Hematopoietic multipotent progenitor cell treated with erythropoietin and hydrocortisone succinate and interleukin-3 and kit ligand, for 4 days (in vitro differentiated cells): ENCODE measurements at regions not wholly inside any gene's neighbourhood (a gene's known extent, or its start where the extent isn't known, plus 50 kb on each side); places are given as distances from the start of the nearest gene placed in this dataset.
A peak's percentile ranks its signal among the peaks of the same experiment; 100 is the strongest.
"Not testable (repeated sequence)": the region's sequence is repeated elsewhere in the genome, so short reads cannot be mapped to it uniquely, and the experiment has no call there.

ENCODE experiments used
- DNase-seq: peaks from one replicate; pipeline ENCODE4 v3.0.0-alpha.2; 2015

DNA sequence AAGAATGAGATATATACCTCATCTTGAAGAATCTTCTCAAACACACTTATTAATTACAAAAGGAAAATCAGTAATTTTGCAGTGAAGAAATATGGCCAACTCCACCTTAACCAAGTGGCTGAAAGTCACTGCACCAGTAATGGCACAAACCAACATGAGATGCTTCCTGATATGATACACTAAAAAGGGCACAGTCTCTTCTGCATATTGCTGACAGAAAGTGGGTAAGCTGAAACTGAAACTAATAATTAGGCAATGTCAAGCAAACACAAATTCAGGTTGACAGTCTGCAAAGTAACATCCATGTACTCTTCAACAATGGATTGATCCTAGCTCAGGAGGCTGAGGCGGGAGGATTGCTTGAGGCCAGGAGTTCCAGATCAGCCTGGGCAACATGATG, 56.1 kb downstream of the ZNF22 start:
- DNase-seq = not testable (repeated sequence)

- DNase-seq = peak; percentile 11
Measured at GRCh38 chr10:45058580-45058979, 57.9 kb downstream of the ZNF22 start.

GRCh38 chr10:45058992-45059561, 58.4 kb downstream of the ZNF22 start:
- no peak for DNase-seq

DNA sequence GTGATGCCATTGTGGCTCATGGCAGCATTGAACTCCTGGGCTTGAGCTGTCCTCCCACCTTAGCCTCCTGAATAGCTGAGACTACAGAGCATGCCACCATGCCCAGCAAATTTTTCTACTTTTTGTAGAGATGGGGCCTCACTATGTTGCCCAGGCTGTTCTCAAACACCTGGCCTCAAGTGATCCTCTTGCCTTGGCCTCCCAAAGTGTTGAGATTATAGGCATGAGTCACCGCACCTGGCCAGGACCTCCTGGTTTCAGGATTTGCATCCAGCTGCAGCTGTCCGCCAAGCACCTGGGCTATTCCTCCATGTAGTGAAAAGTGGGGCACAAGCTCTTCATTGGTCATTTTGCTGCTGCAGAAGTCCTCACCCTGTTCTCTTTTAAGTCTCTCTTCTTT, 58.9 kb downstream of the ZNF22 start:
- DNase-seq = no peak

GRCh38 chr10:45061982-45062381, 61.3 kb downstream of the ZNF22 start:
- no peak for DNase-seq

DNA sequence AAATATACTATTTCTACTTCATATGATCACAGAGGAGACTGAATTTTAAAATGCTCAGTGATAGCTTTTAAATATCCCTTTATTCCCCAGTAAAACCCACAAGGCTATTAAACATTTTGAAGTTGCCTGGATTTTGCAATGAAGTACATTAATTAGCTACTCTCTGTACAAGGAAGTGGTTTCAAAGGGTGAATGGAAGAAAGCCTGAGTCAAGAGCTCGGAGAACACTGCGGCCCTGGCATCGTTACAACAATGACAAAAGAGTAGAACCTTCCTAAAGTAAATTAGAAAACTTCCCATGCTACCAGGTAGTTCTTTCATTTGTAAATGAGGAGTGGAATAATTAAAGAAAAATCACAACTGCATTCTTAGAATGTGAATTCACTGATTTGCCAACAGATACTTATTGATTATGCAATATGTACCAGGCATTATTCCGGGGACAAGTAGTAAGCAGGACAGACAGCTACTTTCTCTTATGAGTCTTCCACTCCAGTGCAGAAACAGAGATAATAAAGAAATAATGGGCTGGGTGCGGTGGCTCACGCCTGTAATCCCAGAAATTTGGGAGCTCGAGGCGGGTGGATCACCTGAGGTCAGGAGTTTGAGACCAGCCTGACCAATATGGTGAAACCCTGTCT, 63.0 kb downstream of the ZNF22 start:
- DNase-seq = peak; percentile 54

GRCh38 chr10:45064998-45065397, 64.3 kb downstream of the ZNF22 start:
- no peak for DNase-seq

DNA sequence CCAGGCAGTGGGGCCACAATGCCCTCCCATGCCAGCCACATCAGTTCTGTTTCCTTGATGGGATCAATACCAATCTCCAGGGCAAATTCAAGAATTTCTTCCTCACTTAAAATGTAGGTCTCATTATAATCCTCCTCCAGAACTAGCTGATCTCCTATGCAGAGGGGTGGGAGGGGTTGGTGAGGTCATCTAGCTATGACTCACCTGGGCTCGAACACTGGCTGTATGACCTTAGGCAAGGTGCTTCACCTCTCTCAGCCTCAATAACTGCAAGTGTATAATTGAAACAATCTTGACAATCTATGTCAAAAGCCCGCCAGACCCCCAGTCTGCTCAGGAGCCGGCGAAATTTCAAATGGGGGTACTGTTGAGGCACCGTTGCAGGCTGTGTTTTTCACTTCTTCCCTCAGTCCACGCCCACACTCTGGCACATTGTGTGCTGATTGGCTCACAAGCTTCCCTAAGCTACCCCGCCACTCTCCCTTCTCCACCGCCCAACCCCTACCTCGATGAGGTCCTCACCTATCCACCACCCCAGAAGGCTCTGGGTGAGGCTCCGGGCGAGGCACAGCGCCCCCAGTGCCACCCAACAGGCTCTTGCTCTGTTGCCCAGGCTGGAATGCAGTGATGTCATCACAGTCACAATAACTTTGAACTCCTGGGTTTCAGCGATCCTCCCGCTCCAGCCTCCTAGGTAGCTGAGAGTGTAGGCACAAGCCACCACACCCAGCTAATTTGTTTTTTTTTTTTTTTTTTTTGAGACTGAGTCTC, 70.5 kb downstream of the ZNF22 start:
- DNase-seq = no peak

- DNase-seq = peak; percentile 50
Measured at GRCh38 chr10:45075216-45075615, 74.5 kb downstream of the ZNF22 start.

DNA sequence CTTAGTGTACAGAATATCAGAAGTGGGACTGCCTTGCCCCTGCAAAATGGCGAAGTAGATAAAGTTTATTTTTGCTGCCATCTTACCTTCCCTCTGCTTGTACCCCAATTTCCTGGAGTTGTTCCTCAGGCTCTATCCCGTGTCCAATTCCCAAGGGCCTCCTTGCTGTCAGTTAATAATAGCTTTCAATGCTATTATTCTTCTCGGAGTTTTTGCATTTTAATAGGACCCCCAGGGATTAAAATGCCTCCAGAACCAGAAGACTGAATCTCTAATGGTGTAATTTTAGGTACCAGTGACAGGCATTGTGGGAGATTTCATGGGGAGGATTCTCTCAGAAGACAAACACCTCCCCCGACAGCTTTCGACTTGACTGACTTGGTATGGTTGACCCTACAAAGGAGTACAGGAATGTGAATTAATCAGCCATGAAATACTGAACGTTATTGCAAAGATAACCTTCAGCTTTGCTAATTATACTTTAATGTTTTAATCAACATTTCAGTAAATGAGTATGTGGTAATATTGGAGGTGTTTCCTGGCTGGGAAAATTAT, 75.2 kb downstream of the ZNF22 start:
- no peak for DNase-seq

GRCh38 chr10:45076891-45077290, 76.2 kb downstream of the ZNF22 start:
- no peak for DNase-seq

- DNase-seq = no peak
Measured at GRCh38 chr10:45080331-45080730, 79.6 kb downstream of the ZNF22 start.

- DNase-seq = no peak
Measured at GRCh38 chr10:45082176-45082575, 81.5 kb downstream of the ZNF22 start.

DNA sequence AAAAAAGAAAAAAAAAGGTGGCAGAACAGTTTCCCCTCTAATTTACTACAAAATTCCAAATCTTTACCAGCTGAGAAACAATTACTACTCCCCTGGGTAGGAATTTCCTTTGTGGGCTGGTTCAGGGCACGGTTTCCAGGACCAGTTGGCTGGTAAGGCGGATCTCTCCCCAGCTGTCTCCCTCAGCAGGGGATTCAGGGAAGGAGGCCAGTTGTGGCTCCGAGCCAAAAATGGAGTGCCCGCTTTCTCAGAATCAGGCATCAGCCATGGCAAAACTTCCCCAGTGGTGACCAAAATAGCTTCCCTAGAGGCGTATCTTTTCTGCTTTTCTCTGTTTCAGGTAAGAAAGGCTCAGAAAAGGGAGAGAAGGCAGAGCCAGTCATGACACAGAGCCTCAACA, 91.2 kb downstream of the ZNF22 start:
- no peak for DNase-seq

- no peak for DNase-seq
Measured at GRCh38 chr10:45093945-45094344, 93.2 kb downstream of the ZNF22 start.

- DNase-seq = no peak
Measured at GRCh38 chr10:45095286-45095685, 94.6 kb downstream of the ZNF22 start.

GRCh38 chr10:45096001-45096400, 95.3 kb downstream of the ZNF22 start:
- no peak for DNase-seq

DNA sequence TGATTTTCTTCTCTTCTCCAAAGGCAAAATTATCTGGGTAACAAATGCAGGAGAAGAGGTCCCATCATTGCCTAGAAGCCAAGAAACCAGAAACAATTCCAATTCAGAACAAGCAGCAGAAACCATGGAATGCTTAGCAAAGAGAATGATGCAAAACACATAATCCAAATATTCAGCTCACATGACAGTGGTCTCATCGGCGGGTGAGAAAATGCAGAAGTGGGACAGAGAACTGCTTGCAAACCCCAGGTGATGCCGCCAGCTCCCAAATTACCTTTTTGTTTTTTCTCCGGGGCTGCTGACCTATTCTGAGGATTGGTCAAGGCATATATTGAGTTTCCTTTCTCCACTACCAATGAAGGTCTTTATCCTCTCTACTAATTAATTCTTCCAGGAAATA, 99.7 kb downstream of the ZNF22 start:
- no peak for DNase-seq

DNA sequence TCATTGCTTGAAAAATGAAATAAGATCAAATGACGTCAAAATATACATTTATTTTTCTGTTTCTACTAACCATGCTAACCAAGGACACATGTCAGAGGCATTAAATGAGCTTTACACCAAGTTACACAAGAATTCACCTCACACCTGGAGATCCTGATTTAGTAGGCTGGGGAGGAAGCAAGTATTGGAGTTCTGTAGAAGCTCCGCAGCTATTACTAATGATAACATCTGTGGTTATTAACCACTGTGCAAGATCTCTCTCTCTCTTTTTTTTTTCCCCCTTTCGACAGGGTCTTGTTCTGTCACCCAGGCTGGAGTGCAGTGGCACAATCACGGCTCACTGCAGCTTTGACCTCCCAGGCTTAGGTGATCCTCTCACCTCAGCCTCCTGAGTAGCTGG, 104.0 kb downstream of the ZNF22 start:
- DNase-seq = peak; percentile 27

DNA sequence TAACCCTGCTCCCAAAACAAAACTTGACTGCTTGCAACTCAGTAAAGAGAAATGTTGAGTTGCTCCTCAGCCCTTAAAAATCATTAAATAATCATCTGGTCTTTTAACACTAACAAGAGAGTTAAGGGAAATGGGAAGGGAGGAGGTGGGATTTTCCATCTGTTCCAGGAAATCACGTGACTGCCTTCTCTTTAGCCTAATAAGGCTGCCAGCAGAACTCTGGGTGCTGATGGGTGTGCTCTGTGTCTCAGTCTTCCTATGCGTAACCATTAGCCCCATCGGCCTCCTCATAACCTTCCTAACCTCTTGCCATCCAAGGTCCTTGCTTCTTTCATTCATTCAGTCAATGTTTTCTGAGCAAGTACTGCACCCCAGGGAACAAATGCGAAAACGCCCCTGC, 104.6 kb downstream of the ZNF22 start:
- DNase-seq = peak; percentile 3

DNA sequence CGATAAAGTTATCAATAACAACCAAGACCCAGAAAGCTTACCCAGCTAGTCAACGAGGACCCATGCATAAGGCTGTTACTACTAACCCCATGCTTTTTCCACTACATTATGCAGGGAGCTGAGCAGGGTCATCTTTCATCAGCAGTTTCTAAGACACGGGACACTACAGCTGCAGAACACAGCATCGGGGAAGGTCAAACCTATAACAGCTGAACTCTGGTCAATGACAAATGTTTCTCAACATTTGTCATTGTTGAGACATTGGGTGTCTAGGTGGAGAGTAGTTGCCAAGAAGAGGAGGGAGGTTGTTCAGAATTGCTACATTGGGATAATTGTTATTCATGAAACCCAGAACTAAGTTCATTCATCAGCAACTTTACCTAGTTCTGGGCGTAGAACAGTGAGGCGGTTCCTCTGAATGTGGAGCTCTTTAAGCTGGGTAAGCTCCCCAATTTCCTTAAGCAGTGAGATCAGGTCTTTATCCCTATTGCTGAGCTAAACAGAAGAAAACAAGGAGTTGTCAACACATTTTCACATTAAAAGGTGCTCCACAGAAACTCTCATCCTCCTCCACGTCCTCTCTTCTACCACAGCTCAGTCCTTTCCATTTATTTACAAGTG, 105.6 kb downstream of the ZNF22 start:
- DNase-seq = no peak

GRCh38 chr10:45111509-45111908, 110.8 kb downstream of the ZNF22 start:
- no peak for DNase-seq

GRCh38 chr10:45117940-45118339, 117.2 kb downstream of the ZNF22 start:
- not testable (repeated sequence) for DNase-seq

DNA sequence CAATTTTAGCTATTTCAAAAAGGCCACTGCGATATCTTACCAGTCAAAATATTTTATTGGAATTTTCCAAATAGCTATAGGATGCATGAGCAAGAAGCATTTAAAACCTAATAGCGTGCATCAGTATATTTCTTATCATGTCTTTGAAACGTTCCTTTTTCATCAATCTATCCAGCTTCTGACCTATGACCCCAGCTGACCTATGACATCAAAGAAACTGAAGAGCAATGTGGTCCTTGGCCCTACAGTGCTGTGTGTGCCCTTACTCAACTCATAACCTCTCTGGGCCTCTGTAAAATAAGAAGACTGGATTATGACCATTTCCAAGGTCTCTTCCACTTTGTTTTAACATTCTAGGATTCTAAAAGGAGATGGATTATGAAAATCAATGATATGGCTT, 118.2 kb downstream of the ZNF22 start:
- no peak for DNase-seq
